Tibial nerve (tissue), 4 donors: ENCODE measurements at regions not wholly inside any gene's neighbourhood (a gene's known extent, or its start where the extent isn't known, plus 50 kb on each side); places are given as distances from the start of the nearest gene placed in this dataset.

ENCODE experiments used
- DNase-seq, 2 donors: peaks; one replicate each; pipeline ENCODE4 v3.0.0-alpha.2; 2019; ENCODE audit warnings: low spot score in 2 of 2
- H3K27ac ChIP-seq, 4 donors: fragments of 200-600 bp; sonication (generic) in 3 of 4; one replicate each; pipeline ENCODE4 v1.5.1; 2017 to 2019; ENCODE audit warnings: mild to moderate bottlenecking in 1 of 4
- H3K27me3 ChIP-seq, 2 donors: fragments of 200-600 bp; sonication (generic) in 1 of 2; one replicate each; pipeline versions ENCODE4 v1.5.1 to v1.6.0; 2017 to 2019
- H3K36me3 ChIP-seq, 3 donors: fragments of 200-600 bp; sonication (generic); one replicate each; pipeline ENCODE4 v1.5.1; 2018 to 2019
- H3K4me1 ChIP-seq, 4 donors: fragments of 200-600 bp; sonication (generic) in 3 of 4; one replicate each; pipeline ENCODE4 v1.5.1; 2017 to 2019
- H3K4me3 ChIP-seq, 4 donors: fragments of 200-600 bp; sonication (generic) in 3 of 4; one replicate each; pipeline ENCODE4 v1.5.1; 2017 to 2019; ENCODE audit warnings: mild to moderate bottlenecking in 1 of 4, moderate library complexity in 1 of 4
- H3K9me3 ChIP-seq, 4 donors: fragments of 200-600 bp; sonication (generic) in 3 of 4; one replicate each; pipeline ENCODE4 v1.5.1; 2017 to 2019
- EP300 ChIP-seq, 2 donors: sonication (generic); formaldehyde crosslinking; IDR thresholded peaks; one replicate each; pipeline ENCODE4 v1.6.1; 2017; ENCODE audit warnings: antibody characterized with exemption in 2 of 2, mild to moderate bottlenecking in 1 of 2
- POLR2A ChIP-seq, 2 donors: fragments of 450-650 bp; IDR thresholded peaks; one replicate each; pipeline ENCODE4 v1.6.1; 2017; ENCODE audit warnings: antibody characterized with exemption in 2 of 2, mild to moderate bottlenecking in 2 of 2, moderate library complexity in 2 of 2
- WGBS, 2 donors: methylation state at CpG; one replicate each; pipeline ENCODE4 v1.1.5; 2018; 5-methylcytosine and 5-hydroxymethylcytosine counted together
- TF ChIP-seq, protein P1 (sequence below), 5 experiments: fragments of 200-600 bp in 3 of 5; fragments of 450-650 bp in 2 of 5; sonication (generic) in 3 of 5; IDR thresholded peaks; one replicate each; pipeline ENCODE4 v1.5.1; 2016 to 2019; ENCODE audit warnings: antibody characterized with exemption in 5 of 5, mild to moderate bottlenecking in 3 of 5, moderate library complexity in 2 of 5

DNA sequence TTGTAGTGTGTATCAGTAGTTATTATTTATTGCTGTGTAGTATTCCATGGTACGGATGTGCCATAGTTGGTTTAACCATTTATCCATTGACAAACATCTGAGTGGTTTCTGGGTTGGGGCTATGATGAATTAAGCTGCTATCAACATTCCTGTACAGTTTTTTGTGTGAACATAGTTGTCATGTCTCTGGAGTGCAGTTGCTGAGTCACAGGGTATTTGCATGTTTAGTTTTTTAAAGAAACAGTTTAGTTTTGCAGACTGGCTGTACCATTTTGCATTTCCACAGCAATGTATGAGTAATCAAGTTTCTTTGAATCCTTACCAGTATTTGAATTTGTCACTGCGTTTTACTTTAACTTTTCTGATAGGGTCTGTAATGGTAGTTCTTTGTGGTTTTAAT is 516.7 kb upstream of the CELF2 start:
- 88 to 91% methylated on average over 2 of the region's 2 CpGs for WGBS, 2 donors

DNA sequence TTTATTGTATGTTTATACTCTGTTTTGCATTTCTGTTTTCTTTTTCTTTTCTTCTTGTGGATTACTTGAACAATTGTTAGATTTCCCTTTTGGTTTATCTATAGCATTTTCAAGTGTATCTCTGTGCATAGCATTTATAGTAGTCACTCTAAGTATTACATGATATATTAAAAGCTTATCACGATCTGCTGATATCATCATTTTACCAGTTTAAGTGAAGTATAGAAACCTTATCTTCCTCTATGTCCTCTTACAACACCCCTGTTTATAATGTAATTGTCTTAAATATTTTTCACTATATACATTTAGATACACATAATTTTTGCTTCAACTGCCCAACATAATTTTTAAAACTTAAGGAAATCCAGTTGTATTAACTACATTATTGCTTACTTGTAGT is 513.9 kb upstream of the CELF2 start:
- Histone ChIP-seq H3K9me3 (no peaks in the 10 kb centered on the region), H3K27me3 (no peaks in the 10 kb centered on the region), H3K4me1 (no peaks in the 10 kb centered on the region), H3K36me3 (no peaks in the 10 kb centered on the region), H3K27ac (no peak overlapping the region), H3K4me3 (no peak overlapping the region)
- WGBS, 2 donors: 85 to 95% methylated on average over 1 of the region's 1 CpG
- DNase-seq: no peak
- no peak for TF ChIP-seq EP300 (IDR thresholded peaks at IDR 0.05)
- no peak for TF ChIP-seq POLR2A (IDR thresholded peaks at IDR 0.05)
- TF ChIP-seq, protein P1, sequence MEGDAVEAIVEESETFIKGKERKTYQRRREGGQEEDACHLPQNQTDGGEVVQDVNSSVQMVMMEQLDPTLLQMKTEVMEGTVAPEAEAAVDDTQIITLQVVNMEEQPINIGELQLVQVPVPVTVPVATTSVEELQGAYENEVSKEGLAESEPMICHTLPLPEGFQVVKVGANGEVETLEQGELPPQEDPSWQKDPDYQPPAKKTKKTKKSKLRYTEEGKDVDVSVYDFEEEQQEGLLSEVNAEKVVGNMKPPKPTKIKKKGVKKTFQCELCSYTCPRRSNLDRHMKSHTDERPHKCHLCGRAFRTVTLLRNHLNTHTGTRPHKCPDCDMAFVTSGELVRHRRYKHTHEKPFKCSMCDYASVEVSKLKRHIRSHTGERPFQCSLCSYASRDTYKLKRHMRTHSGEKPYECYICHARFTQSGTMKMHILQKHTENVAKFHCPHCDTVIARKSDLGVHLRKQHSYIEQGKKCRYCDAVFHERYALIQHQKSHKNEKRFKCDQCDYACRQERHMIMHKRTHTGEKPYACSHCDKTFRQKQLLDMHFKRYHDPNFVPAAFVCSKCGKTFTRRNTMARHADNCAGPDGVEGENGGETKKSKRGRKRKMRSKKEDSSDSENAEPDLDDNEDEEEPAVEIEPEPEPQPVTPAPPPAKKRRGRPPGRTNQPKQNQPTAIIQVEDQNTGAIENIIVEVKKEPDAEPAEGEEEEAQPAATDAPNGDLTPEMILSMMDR (IDR thresholded peaks at IDR 0.05): no peak

More for the DNA sequence above, 516.7 kb upstream of the CELF2 start:
- Histone ChIP-seq H3K27ac (no peak overlapping the region), H3K4me1 (no peaks in the 10 kb centered on the region), H3K4me3 (no peak overlapping the region), H3K9me3 (no peaks in the 10 kb centered on the region), H3K27me3 (no peaks in the 10 kb centered on the region), H3K36me3 (no peaks in the 10 kb centered on the region)
- no peak for DNase-seq
- TF ChIP-seq POLR2A (IDR thresholded peaks at IDR 0.05): no peak
- no peak for TF ChIP-seq EP300 (IDR thresholded peaks at IDR 0.05)
- TF ChIP-seq, protein P1 (IDR thresholded peaks at IDR 0.05): no peak

DNA sequence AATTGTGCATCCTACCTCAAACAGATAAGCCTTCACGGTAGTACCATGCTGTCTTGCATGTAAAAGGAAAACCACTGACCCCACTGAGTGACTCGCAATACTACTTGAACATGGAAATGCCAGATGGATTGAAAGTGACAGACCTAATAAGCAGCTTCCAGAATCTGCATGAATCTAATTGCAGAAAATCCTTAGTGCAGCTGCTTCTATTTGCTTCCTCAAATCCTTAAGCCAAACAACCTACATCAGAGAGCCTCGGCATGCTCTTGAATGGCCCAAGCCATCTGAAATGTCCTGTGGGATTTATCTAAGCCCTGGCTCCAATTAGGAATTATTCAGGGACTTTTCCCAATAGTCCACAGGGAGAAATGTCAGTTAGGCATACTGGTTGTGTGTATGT is 509.5 kb upstream of the CELF2 start:
- Histone ChIP-seq H3K4me1 (no peaks in the 10 kb centered on the region), H3K27me3 (no peaks in the 10 kb centered on the region), H3K36me3 (no peaks in the 10 kb centered on the region), H3K4me3 (no peak overlapping the region), H3K27ac (no peak overlapping the region), H3K9me3 (no peaks in the 10 kb centered on the region)
- WGBS, 2 donors: 77 to 84% methylated on average over 3 of the region's 3 CpGs
- no peak for DNase-seq
- TF ChIP-seq, protein P1 (IDR thresholded peaks at IDR 0.05): no peak
- no peak for TF ChIP-seq EP300 (IDR thresholded peaks at IDR 0.05)

DNA sequence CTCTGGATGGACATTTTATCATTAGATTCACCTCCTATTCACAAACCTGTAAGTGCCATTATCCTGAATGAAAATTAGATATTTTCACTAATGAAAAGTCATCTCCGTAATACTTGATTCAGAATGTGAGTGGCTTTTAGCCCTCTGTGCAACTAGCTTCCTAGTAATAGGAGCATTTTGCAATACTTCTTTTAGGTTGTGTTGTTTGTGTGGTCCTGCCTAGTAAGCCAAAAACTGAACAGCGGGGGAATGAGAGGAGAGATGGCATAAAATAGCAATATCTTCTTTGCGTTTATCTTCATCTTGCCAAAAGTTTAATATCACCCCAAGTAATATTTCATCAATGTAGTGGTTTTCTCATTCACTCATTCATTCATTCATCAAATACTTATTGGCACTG is 507.5 kb upstream of the CELF2 start:
- WGBS, 2 donors: 96 to 99% methylated on average over 3 of the region's 3 CpGs
- no peak for TF ChIP-seq EP300 (IDR thresholded peaks at IDR 0.05)
- TF ChIP-seq, protein P1 (IDR thresholded peaks at IDR 0.05): no peak
- no peak for TF ChIP-seq POLR2A (IDR thresholded peaks at IDR 0.05)
- Histone ChIP-seq H3K9me3 (no peaks in the 10 kb centered on the region), H3K27ac (no peak overlapping the region), H3K36me3 (no peaks in the 10 kb centered on the region), H3K27me3 (no peaks in the 10 kb centered on the region), H3K4me3 (no peak overlapping the region), H3K4me1 (no peaks in the 10 kb centered on the region)
- DNase-seq: no peak

DNA sequence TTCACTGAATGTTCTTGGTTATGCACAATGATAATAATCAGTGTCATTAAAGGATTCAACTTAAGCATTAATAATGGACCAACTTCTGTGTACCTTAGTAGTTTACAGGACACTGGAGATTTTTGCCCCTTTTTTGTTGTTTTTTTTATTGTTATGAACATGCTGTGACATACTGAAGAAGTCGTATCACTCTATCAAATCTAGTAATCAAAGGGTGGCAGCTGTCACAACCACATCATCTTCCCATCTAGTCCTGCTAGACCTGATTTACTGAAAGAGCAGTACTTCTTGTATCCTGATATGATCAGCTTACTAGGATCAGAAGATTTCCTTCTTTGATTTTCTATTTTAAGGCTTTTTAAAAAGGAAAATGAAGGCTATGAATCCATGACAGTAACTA is 504.6 kb upstream of the CELF2 start:
- TF ChIP-seq POLR2A (IDR thresholded peaks at IDR 0.05) (no peak), EP300 (IDR thresholded peaks at IDR 0.05) (no peak)
- TF ChIP-seq, protein P1 (IDR thresholded peaks at IDR 0.05): no peak
- Histone ChIP-seq H3K36me3 (peaks cover 0 to 2% (median 0%) of the 10 kb centered on the region in 3 donors), H3K9me3 (no peaks in the 10 kb centered on the region), H3K4me1 (peaks cover 0 to 6% (median 0%) of the 10 kb centered on the region in 4 donors), H3K4me3 (no peak overlapping the region), H3K27me3 (no peaks in the 10 kb centered on the region), H3K27ac (no peak overlapping the region)
- DNase-seq: no peak
- WGBS, 2 donors: 89 to 96% methylated on average over 1 of the region's 1 CpG
